Fibroblast of mammary gland (primary cell): ENCODE measurements at regions not wholly inside any gene's neighbourhood (a gene's known extent, or its start where the extent isn't known, plus 50 kb on each side); places are given as distances from the start of the nearest gene placed in this dataset.
"Not testable (repeated sequence)": the region's sequence is repeated elsewhere in the genome, so short reads cannot be mapped to it uniquely, and the experiment has no call there.

Source experiments
- DNase-seq: peaks from one replicate; pipeline ENCODE4 v3.0.0-alpha.2; 2010; ENCODE audit warnings: low read depth
- H3K4me3 ChIP-seq: 2 replicates; pipeline ENCODE4 v1.5.1; 2011; ENCODE audit warnings: low read depth, mild to moderate bottlenecking, low read length, moderate library complexity; ENCODE audit not compliant: control insufficient read depth
- TF ChIP-seq, protein P1 (sequence below): conservative IDR thresholded peaks from 2 replicates; pipeline ENCODE4 v1.5.1; 2011; ENCODE audit warnings: low read depth, low read length, inconsistent platforms; ENCODE audit not compliant: control insufficient read depth, insufficient read depth

- no peak overlapping the region for H3K4me3 ChIP-seq
- DNase-seq: no peak
- TF ChIP-seq, protein P1, sequence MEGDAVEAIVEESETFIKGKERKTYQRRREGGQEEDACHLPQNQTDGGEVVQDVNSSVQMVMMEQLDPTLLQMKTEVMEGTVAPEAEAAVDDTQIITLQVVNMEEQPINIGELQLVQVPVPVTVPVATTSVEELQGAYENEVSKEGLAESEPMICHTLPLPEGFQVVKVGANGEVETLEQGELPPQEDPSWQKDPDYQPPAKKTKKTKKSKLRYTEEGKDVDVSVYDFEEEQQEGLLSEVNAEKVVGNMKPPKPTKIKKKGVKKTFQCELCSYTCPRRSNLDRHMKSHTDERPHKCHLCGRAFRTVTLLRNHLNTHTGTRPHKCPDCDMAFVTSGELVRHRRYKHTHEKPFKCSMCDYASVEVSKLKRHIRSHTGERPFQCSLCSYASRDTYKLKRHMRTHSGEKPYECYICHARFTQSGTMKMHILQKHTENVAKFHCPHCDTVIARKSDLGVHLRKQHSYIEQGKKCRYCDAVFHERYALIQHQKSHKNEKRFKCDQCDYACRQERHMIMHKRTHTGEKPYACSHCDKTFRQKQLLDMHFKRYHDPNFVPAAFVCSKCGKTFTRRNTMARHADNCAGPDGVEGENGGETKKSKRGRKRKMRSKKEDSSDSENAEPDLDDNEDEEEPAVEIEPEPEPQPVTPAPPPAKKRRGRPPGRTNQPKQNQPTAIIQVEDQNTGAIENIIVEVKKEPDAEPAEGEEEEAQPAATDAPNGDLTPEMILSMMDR: no peak
Observed at GRCh38 chrX:114073926-114074325, 510.0 kb upstream of the HTR2C start.

DNA sequence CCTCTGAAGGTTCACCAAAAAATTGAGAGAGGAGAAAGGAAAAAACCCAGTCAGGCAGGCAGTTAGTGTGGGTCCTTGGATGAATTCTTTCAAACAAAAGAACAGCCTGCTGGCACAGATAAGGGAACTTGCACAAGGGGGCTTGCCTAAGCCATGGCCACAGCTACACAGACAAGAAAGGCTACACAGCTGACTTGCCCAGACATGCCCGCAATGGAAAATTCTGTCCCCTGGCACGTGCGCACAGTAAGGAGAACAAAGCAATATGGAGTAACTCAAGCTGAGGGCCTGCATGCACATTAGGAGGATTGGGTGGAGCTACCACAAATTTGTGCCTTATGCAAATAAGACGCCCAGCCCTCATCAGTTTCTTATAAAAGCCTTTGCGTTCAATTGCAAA, 512.5 kb upstream of the HTR2C start:
- DNase-seq: no peak
- TF ChIP-seq, protein P1: no peak
- H3K4me3 ChIP-seq: no peak overlapping the region

GRCh38 chrX:114065577-114066223, 518.2 kb upstream of the HTR2C start:
- TF ChIP-seq, protein P1: no peak
- no peak overlapping the region for H3K4me3 ChIP-seq
- no peak for DNase-seq

GRCh38 chrX:114061226-114061625, 522.7 kb upstream of the HTR2C start:
- TF ChIP-seq, protein P1: no peak
- H3K4me3 ChIP-seq: no peak overlapping the region
- no peak for DNase-seq

- no peak for DNase-seq
- TF ChIP-seq, protein P1: no peak
- H3K4me3 ChIP-seq: no peak overlapping the region
Observed at GRCh38 chrX:114058988-114059418, 524.9 kb upstream of the HTR2C start.

DNA sequence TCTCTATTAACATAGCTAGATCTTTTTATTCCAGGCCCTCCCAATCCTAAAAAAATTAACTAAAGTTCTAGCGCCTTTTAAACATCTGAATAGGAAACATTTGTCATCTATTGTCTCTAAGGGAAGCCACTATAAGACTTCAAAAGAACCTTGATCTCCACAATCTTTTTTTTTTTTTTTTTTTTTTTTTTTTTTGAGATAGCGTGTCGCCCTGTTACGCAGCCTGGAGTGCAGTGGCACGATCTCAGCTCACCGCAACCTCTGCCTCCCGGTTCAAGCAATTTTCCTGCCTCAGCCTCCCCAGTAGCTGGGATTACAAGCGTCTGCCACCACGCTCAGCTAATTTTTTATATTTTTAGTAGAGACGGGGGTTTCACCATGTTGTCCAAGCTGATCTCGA, 526.5 kb upstream of the HTR2C start:
- DNase-seq, H3K4me3 ChIP-seq: not testable (repeated sequence)

DNA sequence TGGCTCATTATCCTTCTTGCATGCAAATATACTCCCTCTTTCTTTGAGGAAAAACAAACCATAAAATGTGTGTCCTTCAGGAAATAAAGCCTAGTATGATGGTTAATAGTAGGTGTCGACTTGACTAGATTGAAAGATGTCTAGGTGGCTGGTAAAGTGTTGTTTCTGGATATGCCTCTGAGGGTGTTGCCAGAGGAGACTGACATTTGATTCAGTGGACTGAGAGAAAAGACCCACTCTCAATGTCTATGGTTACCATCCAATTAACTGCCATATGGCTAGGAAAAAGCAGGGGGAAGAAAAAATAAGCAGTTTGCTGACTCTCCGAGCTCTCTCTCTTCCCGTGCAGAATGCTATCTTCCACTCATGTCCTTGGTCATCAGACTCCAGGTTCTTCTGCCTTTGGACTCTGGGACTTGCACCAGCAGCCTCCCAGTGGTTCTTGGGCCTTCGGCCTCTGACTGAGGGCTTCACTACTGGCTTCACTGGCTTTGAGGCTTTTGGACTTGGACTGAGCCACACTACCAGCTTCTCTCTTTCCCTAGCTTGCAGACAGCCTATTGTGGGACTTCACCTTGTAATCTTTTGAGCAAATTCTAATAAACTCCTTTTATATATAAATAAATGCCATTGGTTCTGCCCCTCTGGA, 532.1 kb upstream of the HTR2C start:
- H3K4me3 ChIP-seq: no peak overlapping the region
- DNase-seq: no peak
- TF ChIP-seq, protein P1: no peak
